NCI-H128 (cell line): ENCODE measurements at regions not wholly inside any gene's neighbourhood (a gene's known extent, or its start where the extent isn't known, plus 50 kb on each side); places are given as distances from the start of the nearest gene placed in this dataset.
"Not testable (repeated sequence)": the region's sequence is repeated elsewhere in the genome, so short reads cannot be mapped to it uniquely, and the experiment has no call there.

Source experiments
- DNase-seq: peaks from one replicate; lab custom pipeline; 2025; ENCODE audit not compliant: unreplicated experiment; lab: John Stamatoyannopoulos, UW

GRCh38 chr16:17032332-17032731 lies 438.4 kb downstream of the XYLT1 start:
- DNase-seq: no peak

GRCh38 chr16:17034477-17035252 lies 436.1 kb downstream of the XYLT1 start:
- no peak for DNase-seq

DNA sequence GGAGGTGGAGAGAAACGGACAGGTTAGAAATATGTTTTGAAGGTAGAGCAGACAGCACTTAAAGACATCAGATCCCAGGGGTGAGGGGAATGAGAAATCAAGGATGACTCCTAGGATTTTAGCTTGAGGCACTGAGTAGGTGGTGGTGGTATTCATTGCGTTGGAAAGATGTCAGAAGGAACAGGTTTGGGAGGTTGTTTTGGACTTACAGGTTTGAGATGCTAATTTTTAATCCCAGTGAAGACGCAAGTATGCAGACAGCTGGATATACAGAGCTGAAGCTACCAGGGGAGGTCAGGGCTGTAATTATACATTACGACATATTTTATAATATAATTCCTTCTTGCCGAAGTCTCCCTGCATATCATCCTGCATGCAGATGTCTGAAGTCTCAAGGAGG lies 433.3 kb downstream of the XYLT1 start:
- no peak for DNase-seq

DNA sequence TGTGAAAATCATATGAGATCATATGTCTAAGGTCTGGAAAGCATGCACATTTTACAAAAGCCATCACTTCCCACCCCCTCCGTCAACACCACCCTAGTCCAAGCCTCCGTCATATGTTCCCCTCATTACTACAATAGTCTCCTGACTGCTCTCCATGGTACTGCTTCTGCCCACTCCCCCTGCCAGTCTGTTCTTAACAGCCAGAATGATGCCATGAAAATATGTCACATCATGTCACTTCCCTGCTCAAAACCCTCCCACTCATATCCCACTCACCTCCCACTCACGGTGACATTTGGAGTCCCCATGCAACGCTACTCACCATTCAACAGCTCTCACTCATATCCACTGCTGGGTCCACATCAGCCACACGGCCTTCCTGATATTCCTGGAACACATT lies 432.3 kb downstream of the XYLT1 start:
- DNase-seq: no peak

DNA sequence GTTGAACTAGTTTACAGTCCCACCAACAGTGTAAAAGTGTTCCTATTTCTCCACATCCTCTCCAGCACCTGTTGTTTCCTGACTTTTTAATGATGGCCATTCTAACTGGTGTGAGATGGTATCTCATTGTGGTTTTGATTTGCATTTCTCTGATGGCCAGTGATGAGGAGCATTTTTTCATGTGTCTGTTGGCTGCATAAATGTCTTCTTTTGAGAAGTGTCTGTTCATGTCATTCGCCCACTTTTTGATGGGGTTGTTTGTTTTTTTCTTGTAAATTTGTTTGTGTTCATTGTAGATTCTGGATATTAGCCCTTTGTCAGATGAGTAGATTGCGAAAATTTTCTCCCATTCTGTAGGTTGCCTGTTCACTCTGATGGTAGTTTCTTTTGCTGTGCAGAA lies 421.7 kb downstream of the XYLT1 start:
- not testable (repeated sequence) for DNase-seq

GRCh38 chr16:17050468-17050867 lies 420.3 kb downstream of the XYLT1 start:
- DNase-seq: no peak
